HUES6 (cell line): ENCODE measurements at regions not wholly inside any gene's neighbourhood (a gene's known extent, or its start where the extent isn't known, plus 50 kb on each side); places are given as distances from the start of the nearest gene placed in this dataset.
A peak's percentile ranks its signal among the peaks of the same experiment; 100 is the strongest.

Experiments
- H3K27ac ChIP-seq: 2 replicates; pipeline ENCODE4 v1.7.0; 2013; ENCODE audit warnings: low read depth, mild to moderate bottlenecking, low read length, inconsistent platforms
- H3K27me3 ChIP-seq: 2 replicates; pipeline ENCODE4 v1.6.1; 2013; ENCODE audit warnings: low read length; ENCODE audit not compliant: control insufficient read depth, insufficient read depth
- H3K36me3 ChIP-seq: 2 replicates; pipeline ENCODE4 v1.6.1; 2013; ENCODE audit warnings: low read length; ENCODE audit not compliant: control insufficient read depth, insufficient read depth
- H3K4me1 ChIP-seq: 2 replicates; pipeline ENCODE4 v1.6.1; 2013; ENCODE audit warnings: low read length; ENCODE audit not compliant: control insufficient read depth, insufficient read depth
- H3K4me3 ChIP-seq: 2 replicates; pipeline ENCODE4 v1.5.1; 2013; ENCODE audit warnings: low read depth, low read length
- H3K9ac ChIP-seq: one replicate; pipeline ENCODE4 v1.6.1; 2013; ENCODE audit warnings: mild to moderate bottlenecking, low read length
- H3K9me3 ChIP-seq: 2 replicates; pipeline ENCODE4 v1.6.1; 2013; ENCODE audit warnings: low read depth, low read length; ENCODE audit not compliant: control insufficient read depth, insufficient read depth

GRCh38 chr2:67836866-67837265, 225.9 kb downstream of the C1D start:
- Histone ChIP-seq H3K27ac (no peak overlapping the region), H3K4me3 (no peak overlapping the region), H3K9me3 (no peaks in the 10 kb centered on the region), H3K4me1 (no peaks in the 10 kb centered on the region), H3K9ac (no peak overlapping the region), H3K36me3 (no peaks in the 10 kb centered on the region), H3K27me3 (no peaks in the 10 kb centered on the region)

- no peaks in the 10 kb centered on the region for H3K9me3 ChIP-seq
- no peaks in the 10 kb centered on the region for H3K27me3 ChIP-seq
- no peaks in the 10 kb centered on the region for H3K4me1 ChIP-seq
- no peak overlapping the region for H3K4me3 ChIP-seq
- H3K9ac ChIP-seq: no peak overlapping the region
- no peaks in the 10 kb centered on the region for H3K36me3 ChIP-seq
- H3K27ac ChIP-seq: no peak overlapping the region
Measured at GRCh38 chr2:67838205-67838604, 224.6 kb downstream of the C1D start.

GRCh38 chr2:67839242-67839641, 223.6 kb downstream of the C1D start:
- H3K9ac ChIP-seq: no peak overlapping the region
- no peaks in the 10 kb centered on the region for H3K9me3 ChIP-seq
- no peak overlapping the region for H3K4me3 ChIP-seq
- no peaks in the 10 kb centered on the region for H3K4me1 ChIP-seq
- no peak overlapping the region for H3K27ac ChIP-seq
- no peaks in the 10 kb centered on the region for H3K36me3 ChIP-seq
- H3K27me3 ChIP-seq: no peaks in the 10 kb centered on the region

GRCh38 chr2:67839668-67840067, 223.1 kb downstream of the C1D start:
- H3K27ac ChIP-seq: no peak overlapping the region

GRCh38 chr2:67840460-67841068, 222.2 kb downstream of the C1D start:
- H3K27me3 ChIP-seq: no peaks in the 10 kb centered on the region
- no peaks in the 10 kb centered on the region for H3K36me3 ChIP-seq
- H3K9me3 ChIP-seq: no peaks in the 10 kb centered on the region
- H3K4me1 ChIP-seq: no peaks in the 10 kb centered on the region
- no peak overlapping the region for H3K4me3 ChIP-seq
- H3K9ac ChIP-seq: no peak overlapping the region
- no peak overlapping the region for H3K27ac ChIP-seq

More at GRCh38 chr2:67839668-67840067, 223.1 kb downstream of the C1D start:
- no peak overlapping the region for H3K4me3 ChIP-seq
- H3K4me1 ChIP-seq: no peaks in the 10 kb centered on the region
- H3K27me3 ChIP-seq: no peaks in the 10 kb centered on the region
- no peak overlapping the region for H3K9ac ChIP-seq
- H3K9me3 ChIP-seq: no peaks in the 10 kb centered on the region
- no peaks in the 10 kb centered on the region for H3K36me3 ChIP-seq

DNA sequence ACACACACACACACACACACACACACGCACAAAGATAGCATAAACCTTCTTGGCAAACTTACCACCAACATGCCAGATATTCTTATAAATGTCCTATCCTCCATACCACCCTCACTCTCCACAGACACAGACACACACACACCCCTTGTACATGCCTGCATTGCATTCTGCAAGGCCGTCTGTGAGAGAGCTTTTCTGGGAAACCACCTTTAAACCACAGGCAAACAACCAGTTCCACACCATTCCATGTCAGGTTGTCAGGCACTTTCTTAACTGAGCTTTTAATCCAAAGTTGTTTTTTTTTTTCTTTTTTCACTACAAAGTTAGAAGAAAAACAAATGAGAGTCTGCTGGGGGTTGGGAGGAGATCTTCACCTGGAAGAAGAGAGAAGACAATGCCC, 221.1 kb downstream of the C1D start:
- no peaks in the 10 kb centered on the region for H3K27me3 ChIP-seq
- H3K9ac ChIP-seq: no peak overlapping the region
- no peaks in the 10 kb centered on the region for H3K36me3 ChIP-seq
- no peak overlapping the region for H3K4me3 ChIP-seq
- H3K4me1 ChIP-seq: 0 out of 2 replicates have a peak, but pooled peaks cover 5% of the 10 kb centered on the region
- no peak overlapping the region for H3K27ac ChIP-seq
- H3K9me3 ChIP-seq: no peaks in the 10 kb centered on the region

- Histone ChIP-seq H3K36me3 (no peaks in the 10 kb centered on the region), H3K27me3 (no peaks in the 10 kb centered on the region), H3K4me1 (0 out of 2 replicates have a peak, but pooled peaks cover 5% of the 10 kb centered on the region), H3K9ac (no peak overlapping the region), H3K4me3 (no peak overlapping the region), H3K27ac (no peak overlapping the region), H3K9me3 (no peaks in the 10 kb centered on the region)
Measured at GRCh38 chr2:67842375-67842959, 220.3 kb downstream of the C1D start.

DNA sequence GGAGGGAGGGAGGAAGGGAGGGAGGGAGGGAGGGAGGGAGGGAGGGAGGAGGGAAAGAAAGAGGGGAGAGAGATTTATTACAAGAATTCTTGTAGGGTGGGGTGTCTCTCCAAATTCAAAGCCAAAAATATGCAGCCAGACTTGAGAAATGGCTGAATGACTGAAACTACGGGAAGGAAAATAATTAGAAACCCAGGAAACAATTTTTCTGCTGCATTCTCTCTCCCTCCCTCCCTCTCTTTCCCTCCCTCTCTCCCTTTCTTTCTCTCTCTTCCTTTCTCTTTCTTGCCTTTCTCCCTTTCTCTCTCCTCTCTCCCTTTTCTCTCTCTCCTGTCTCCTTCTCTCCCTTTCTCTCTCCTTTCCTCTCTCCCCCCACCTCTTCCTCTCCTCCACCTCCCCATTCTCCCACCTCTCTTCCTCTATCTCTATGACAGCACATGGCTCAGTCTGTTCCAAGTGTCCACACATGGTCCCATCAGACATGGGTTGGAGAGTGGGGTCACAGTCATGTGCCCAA, 218.7 kb downstream of the C1D start:
- Histone ChIP-seq H3K27ac (no peak overlapping the region), H3K27me3 (no peaks in the 10 kb centered on the region), H3K9ac (no peak overlapping the region), H3K36me3 (no peaks in the 10 kb centered on the region), H3K4me3 (no peak overlapping the region), H3K9me3 (no peaks in the 10 kb centered on the region), H3K4me1 (0 out of 2 replicates have a peak, but pooled peaks cover 5% of the 10 kb centered on the region)

- Histone ChIP-seq H3K36me3 (no peaks in the 10 kb centered on the region), H3K27me3 (no peaks in the 10 kb centered on the region), H3K27ac (no peak overlapping the region), H3K4me1 (0 out of 2 replicates have a peak, but pooled peaks cover 5% of the 10 kb centered on the region), H3K4me3 (0 out of 2 replicates have a peak overlapping the region, but pooled peaks have one; percentile 17), H3K9ac (no peak overlapping the region), H3K9me3 (no peaks in the 10 kb centered on the region)
Measured at GRCh38 chr2:67845621-67846369, 217.0 kb downstream of the C1D start.

DNA sequence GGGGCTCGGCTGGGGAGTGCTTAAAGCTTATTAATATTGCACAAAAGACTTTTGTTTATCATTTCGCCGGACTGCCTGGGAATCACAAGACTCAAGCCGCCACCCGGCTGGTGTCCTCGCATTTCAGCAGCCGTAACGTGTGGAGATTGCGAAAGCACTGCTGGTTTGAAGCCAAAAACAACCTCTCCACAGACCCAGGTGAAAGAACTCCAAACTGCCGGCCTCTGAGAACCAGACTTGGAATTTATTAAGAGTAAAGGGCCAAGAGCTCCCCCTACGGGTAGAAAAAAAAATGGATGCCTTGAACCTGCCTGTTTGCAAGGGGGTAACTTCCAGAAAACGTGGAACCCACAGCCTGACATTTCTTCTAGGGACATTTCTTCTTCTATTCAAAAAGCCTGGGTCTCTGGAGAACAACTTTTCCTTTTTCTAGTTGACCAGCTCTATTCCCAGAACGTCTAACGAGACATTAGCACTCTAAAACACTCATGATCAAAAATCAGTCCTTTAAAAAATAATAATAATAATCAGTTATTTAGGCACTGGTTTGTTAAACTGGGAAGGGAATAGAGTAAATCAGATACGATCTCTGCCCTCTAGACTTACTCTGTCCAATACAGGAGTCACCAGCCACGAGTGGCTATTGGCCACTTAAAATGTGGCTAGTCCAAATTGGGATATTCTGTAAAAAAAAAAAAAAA, 216.3 kb downstream of the C1D start:
- Histone ChIP-seq H3K9me3 (no peaks in the 10 kb centered on the region), H3K36me3 (no peaks in the 10 kb centered on the region), H3K27me3 (no peaks in the 10 kb centered on the region), H3K4me1 (0 out of 2 replicates have a peak, but pooled peaks cover 5% of the 10 kb centered on the region), H3K27ac (no peak overlapping the region), H3K9ac (no peak overlapping the region), H3K4me3 (0 out of 2 replicates have a peak overlapping the region, but pooled peaks have one; percentile 17)
